ENCODE measurements at regions not wholly inside any gene's neighbourhood (a gene's known extent, or its start where the extent isn't known, plus 50 kb on each side); places are given as distances from the start of the nearest gene placed in this dataset.

DNA sequence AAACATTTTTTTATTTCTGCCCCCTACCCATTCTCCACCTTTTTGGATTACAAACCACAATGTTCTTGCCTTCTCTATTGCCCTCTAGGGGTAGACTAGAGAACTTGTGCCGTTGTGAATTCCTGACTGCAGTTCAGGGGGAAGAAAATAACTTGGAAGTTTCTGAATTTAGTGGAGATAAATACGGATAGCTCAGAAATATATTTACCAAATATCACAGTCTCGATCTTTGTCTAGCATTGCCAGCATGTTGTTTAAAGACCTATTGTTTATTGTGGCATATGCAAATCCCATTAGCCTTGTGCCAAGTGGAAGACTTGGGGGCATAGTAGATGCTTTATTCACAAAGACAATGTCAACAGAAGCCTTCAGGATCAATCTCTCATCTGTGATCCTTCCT is 154.1 kb upstream of the MMS22L start:
- no peak for ATAC-seq (replicated peaks)
- DNase-seq, result no peak
- H3K27me3 Mint-ChIP-seq, result no peaks in the 10 kb centered on the region
- H3K27ac Mint-ChIP-seq, result no peak overlapping the region
- no peak overlapping the region for H3K4me3 Mint-ChIP-seq
- H3K9me3 Mint-ChIP-seq, result no peaks in the 10 kb centered on the region
- H3K36me3 Mint-ChIP-seq, result no peaks in the 10 kb centered on the region
- H3K4me1 Mint-ChIP-seq, result no peaks in the 10 kb centered on the region

DNA sequence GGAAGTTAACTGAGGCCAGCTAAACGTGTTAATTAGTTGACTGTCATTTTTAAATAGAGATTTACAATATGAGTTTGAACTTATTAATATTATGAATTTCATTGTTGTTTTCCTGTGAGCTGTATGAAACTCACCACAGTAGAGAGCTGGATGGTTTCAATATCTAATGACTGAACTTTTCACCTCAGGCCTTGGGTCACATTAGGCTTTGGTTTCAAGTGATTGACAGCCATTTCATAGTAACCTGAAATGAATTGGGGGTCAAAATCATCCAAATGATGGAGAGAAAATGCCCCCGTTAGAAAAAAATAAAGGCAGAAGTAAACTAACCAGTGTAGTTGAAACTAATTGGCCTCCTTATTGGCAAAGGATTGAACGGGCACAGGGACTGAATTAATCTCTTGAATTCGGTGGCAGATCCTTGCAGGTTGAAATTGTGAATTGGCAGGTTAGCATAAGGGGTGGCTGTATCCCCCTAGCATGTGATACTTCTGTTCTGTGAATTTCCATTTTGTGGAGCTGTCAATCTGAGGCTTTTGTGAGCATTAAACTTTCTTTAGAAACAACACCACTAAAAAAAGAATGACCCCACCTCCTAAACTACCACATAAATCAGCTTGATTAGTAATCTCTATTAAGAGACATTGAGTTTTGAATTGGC is 155.1 kb upstream of the MMS22L start:
- H3K4me3 Mint-ChIP-seq, result no peak overlapping the region
- no peaks in the 10 kb centered on the region for H3K4me1 Mint-ChIP-seq
- no peak for ATAC-seq (replicated peaks)
- no peak for DNase-seq
- no peaks in the 10 kb centered on the region for H3K36me3 Mint-ChIP-seq
- H3K27ac Mint-ChIP-seq, result no peak overlapping the region
- no peaks in the 10 kb centered on the region for H3K9me3 Mint-ChIP-seq
- H3K27me3 Mint-ChIP-seq, result no peaks in the 10 kb centered on the region

DNA sequence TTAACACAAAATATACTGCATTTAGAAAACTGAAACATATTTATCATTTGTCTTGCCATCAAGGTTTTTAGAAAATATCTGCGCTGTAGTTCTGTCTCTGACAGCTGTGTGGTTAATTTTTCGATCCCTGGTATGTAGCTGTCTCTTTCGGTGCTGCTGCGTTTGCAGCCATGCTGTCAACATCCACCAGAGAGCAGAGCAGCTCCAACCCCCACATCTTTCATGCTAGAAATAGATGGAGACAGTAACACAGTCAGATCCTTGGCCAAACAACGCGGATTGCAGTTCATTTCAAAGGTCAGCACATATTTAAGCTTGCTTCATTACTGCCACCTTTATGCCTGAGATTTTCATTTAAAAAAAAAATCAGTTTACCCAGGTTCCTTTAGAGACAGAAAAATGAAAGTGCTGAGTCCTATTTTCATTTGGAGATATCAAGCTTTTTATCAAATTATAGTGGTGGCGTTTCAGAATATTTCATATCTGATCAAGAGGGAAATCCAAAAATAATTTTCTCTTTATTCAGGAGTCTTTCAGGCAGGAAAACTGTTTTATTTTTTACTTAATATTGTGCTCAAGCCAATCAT is 157.7 kb upstream of the MMS22L start:
- H3K9me3 Mint-ChIP-seq, result no peaks in the 10 kb centered on the region
- DNase-seq, result no peak
- no peak overlapping the region for H3K27ac Mint-ChIP-seq
- no peaks in the 10 kb centered on the region for H3K36me3 Mint-ChIP-seq
- ATAC-seq (replicated peaks), result no peak
- H3K4me1 Mint-ChIP-seq, result no peaks in the 10 kb centered on the region
- no peak overlapping the region for H3K4me3 Mint-ChIP-seq
- no peaks in the 10 kb centered on the region for H3K27me3 Mint-ChIP-seq

GRCh38 chr6:97443408-97444080 is 160.5 kb upstream of the MMS22L start:
- Mint-ChIP-seq H3K4me3 (no peak overlapping the region), H3K4me1 (no peaks in the 10 kb centered on the region), H3K27ac (no peak overlapping the region), H3K36me3 (no peaks in the 10 kb centered on the region), H3K27me3 (no peaks in the 10 kb centered on the region), H3K9me3 (peaks cover 0 to 2% of the 10 kb centered on the region in 2 donors)
- DNase-seq, result no peak
- ATAC-seq (replicated peaks), result no peak

DNA sequence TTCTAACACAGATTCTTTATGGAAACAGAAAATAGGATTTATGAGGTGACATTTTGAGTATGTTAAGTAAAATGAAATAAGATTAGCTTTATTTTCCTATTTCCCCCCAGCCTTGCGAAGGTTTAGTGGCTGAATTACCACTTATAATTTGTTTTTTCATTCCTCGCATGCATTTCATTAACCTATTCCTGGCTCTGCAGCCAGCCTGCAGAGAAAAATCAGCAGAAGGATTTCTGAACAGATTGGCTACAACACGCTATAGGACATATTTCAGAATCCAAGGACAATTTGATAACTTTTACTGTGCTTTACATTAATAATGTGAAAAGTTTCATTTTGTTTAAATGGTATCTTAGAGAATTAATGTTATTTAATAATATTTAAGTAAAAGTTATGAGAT is 162.4 kb upstream of the MMS22L start:
- H3K36me3 Mint-ChIP-seq, result no peaks in the 10 kb centered on the region
- no peak for ATAC-seq (replicated peaks)

GRCh38 chr6:97449444-97449966 is 166.5 kb upstream of the MMS22L start:
- no peaks in the 10 kb centered on the region for H3K36me3 Mint-ChIP-seq
- ATAC-seq (replicated peaks), result no peak
- H3K27ac Mint-ChIP-seq, result no peak overlapping the region
- no peaks in the 10 kb centered on the region for H3K27me3 Mint-ChIP-seq
- H3K4me3 Mint-ChIP-seq, result no peak overlapping the region
- peaks cover 0 to 2% of the 10 kb centered on the region in 2 donors for H3K9me3 Mint-ChIP-seq
- DNase-seq, result no peak
- no peaks in the 10 kb centered on the region for H3K4me1 Mint-ChIP-seq

More for the DNA sequence above, 162.4 kb upstream of the MMS22L start:
- Mint-ChIP-seq H3K27ac (no peak overlapping the region), H3K9me3 (peaks cover 0 to 2% of the 10 kb centered on the region in 2 donors), H3K27me3 (no peaks in the 10 kb centered on the region), H3K4me1 (no peaks in the 10 kb centered on the region), H3K4me3 (no peak overlapping the region)
- no peak for DNase-seq

GRCh38 chr6:97450087-97450486 is 167.1 kb upstream of the MMS22L start:
- H3K4me1 Mint-ChIP-seq, result no peaks in the 10 kb centered on the region
- no peak overlapping the region for H3K27ac Mint-ChIP-seq
- H3K36me3 Mint-ChIP-seq, result no peaks in the 10 kb centered on the region
- peaks cover 0 to 2% of the 10 kb centered on the region in 2 donors for H3K9me3 Mint-ChIP-seq
- no peaks in the 10 kb centered on the region for H3K27me3 Mint-ChIP-seq
- no peak for ATAC-seq (replicated peaks)
- no peak overlapping the region for H3K4me3 Mint-ChIP-seq
- DNase-seq, result no peak

DNA sequence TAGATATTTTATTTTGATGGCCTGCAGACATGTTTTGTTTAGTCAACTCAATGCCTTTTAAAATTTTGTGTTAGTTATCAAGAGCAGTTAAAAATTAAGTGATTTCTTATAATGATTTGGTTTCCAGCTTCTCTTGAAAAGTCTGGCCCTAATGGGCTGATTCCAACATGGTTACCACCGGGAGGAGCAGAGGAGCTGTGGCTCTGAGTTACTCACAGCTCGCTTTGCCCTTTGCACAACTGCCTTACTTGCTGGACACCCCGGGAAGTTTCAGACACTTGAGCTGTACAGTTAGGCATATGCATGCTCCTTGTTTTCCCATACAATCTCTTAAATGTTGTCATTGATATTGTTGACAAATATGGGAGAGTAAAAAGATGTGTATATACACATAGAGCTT is 173.1 kb upstream of the MMS22L start:
- Mint-ChIP-seq H3K4me1 (no peaks in the 10 kb centered on the region), H3K27me3 (no peaks in the 10 kb centered on the region), H3K4me3 (no peak overlapping the region), H3K27ac (no peak overlapping the region), H3K9me3 (no peaks in the 10 kb centered on the region), H3K36me3 (no peaks in the 10 kb centered on the region)
- ATAC-seq (replicated peaks), result no peak
- no peak for DNase-seq

DNA sequence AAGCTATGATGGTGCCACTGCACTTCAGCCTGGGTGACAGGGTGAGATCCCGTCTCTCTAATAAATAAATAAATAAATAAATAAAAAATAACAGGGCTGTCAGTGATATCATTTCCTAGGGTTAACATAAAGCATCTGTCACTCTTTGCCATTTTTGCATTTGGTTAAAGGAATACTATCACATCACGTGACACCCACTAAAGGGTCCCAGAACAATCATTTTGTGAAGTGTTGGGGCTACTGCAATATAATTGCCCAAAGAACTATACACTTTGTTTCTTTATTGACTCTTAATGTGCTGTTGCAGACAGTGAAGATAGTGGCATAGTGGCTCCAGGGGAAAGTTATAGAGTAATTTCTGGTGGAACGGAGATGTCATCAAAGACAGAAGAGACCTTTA is 176.5 kb upstream of the MMS22L start:
- no peaks in the 10 kb centered on the region for H3K4me1 Mint-ChIP-seq
- no peaks in the 10 kb centered on the region for H3K27me3 Mint-ChIP-seq
- no peak overlapping the region for H3K27ac Mint-ChIP-seq
- DNase-seq (no peak), ATAC-seq (replicated peaks) (no peak)
- H3K9me3 Mint-ChIP-seq, result no peaks in the 10 kb centered on the region
- H3K4me3 Mint-ChIP-seq, result no peak overlapping the region
- no peaks in the 10 kb centered on the region for H3K36me3 Mint-ChIP-seq

- Mint-ChIP-seq H3K4me1 (no peaks in the 10 kb centered on the region), H3K27me3 (no peaks in the 10 kb centered on the region), H3K9me3 (no peaks in the 10 kb centered on the region), H3K36me3 (no peaks in the 10 kb centered on the region), H3K27ac (no peak overlapping the region), H3K4me3 (no peak overlapping the region)
- DNase-seq (no peak), ATAC-seq (replicated peaks) (no peak)
Observed at GRCh38 chr6:97459986-97460385, 177.0 kb upstream of the MMS22L start.

GRCh38 chr6:97460394-97461080 is 177.5 kb upstream of the MMS22L start:
- H3K4me1 Mint-ChIP-seq, result no peaks in the 10 kb centered on the region
- H3K27ac Mint-ChIP-seq, result no peak overlapping the region
- ATAC-seq (replicated peaks), result no peak
- no peak overlapping the region for H3K4me3 Mint-ChIP-seq
- H3K9me3 Mint-ChIP-seq, result no peaks in the 10 kb centered on the region
- no peaks in the 10 kb centered on the region for H3K27me3 Mint-ChIP-seq
- H3K36me3 Mint-ChIP-seq, result no peaks in the 10 kb centered on the region
- DNase-seq, result no peak

GRCh38 chr6:97461218-97461617 is 178.2 kb upstream of the MMS22L start:
- Mint-ChIP-seq H3K36me3 (no peaks in the 10 kb centered on the region), H3K4me3 (no peak overlapping the region), H3K27ac (no peak overlapping the region), H3K27me3 (no peaks in the 10 kb centered on the region), H3K4me1 (no peaks in the 10 kb centered on the region), H3K9me3 (no peaks in the 10 kb centered on the region)
- DNase-seq (no peak), ATAC-seq (replicated peaks) (no peak)

- no peak for ATAC-seq (replicated peaks)
- no peaks in the 10 kb centered on the region for H3K4me1 Mint-ChIP-seq
- no peaks in the 10 kb centered on the region for H3K36me3 Mint-ChIP-seq
- no peaks in the 10 kb centered on the region for H3K9me3 Mint-ChIP-seq
- H3K27ac Mint-ChIP-seq, result no peak overlapping the region
- DNase-seq, result no peak
- H3K27me3 Mint-ChIP-seq, result no peaks in the 10 kb centered on the region
- H3K4me3 Mint-ChIP-seq, result no peak overlapping the region
Observed at GRCh38 chr6:97462031-97462430, 179.0 kb upstream of the MMS22L start.

DNA sequence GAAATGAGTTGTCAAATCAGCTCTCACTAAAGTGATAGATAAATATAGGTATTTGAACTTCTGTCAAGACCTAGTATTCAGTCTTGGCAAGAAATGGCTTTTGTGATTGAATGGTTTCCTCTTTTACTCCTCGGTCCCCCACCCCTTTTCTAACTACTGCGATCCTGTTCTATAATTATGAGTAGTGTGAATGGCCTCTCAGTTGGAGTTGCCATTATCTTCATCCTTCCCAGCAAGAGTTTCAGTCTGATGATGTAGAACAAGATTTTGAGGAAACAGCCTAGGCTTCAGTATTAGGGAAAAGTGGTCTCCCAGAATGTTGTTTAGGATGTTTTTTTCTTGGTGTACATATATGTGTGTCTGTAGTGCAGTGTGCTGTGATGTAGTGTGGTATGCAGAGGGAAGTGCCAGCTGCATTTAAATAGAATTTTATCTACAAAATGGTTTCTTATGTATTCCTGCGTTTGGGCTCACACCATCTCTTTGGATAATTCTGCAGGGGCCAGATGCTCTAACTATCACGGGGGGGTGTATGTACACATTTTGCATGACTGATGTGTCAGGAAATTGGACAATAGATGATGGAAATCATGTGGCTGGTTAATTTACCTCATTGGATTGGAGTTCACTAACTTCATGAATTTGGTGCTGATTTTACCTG is 180.1 kb upstream of the MMS22L start:
- no peak overlapping the region for H3K4me3 Mint-ChIP-seq
- no peak for ATAC-seq (replicated peaks)
- no peak for DNase-seq
- H3K9me3 Mint-ChIP-seq, result no peaks in the 10 kb centered on the region
- H3K27me3 Mint-ChIP-seq, result no peaks in the 10 kb centered on the region
- H3K36me3 Mint-ChIP-seq, result no peaks in the 10 kb centered on the region
- no peaks in the 10 kb centered on the region for H3K4me1 Mint-ChIP-seq
- no peak overlapping the region for H3K27ac Mint-ChIP-seq

Measured in stimulated activated naive B cell treated with anti-CD40 and anti-IgM and Interleukin-4, amounts not matched to agents 10 μg/mL and 1 μg/mL and 100 μg/mL, for 72 hours (primary cell).